ENCODE measurements at regions not wholly inside any gene's neighbourhood (a gene's known extent, or its start where the extent isn't known, plus 50 kb on each side); places are given as distances from the start of the nearest gene placed in this dataset.

GRCh38 chr13:107223867-107224266, 655.9 kb upstream of the ARGLU1 start:
- no peak for DNase-seq

- DNase-seq = no peak
These were observed 654.7 kb upstream of the ARGLU1 start for GRCh38 chr13:107222597-107222996.

GRCh38 chr13:107220245-107220644, 652.3 kb upstream of the ARGLU1 start:
- DNase-seq = no peak

GRCh38 chr13:107217251-107217650, 649.3 kb upstream of the ARGLU1 start:
- DNase-seq = peak; percentile 90

- peak; percentile 14 for DNase-seq
These were observed 648.3 kb upstream of the ARGLU1 start for GRCh38 chr13:107216046-107216755.

GRCh38 chr13:107211073-107211472, 643.1 kb upstream of the ARGLU1 start:
- peak; percentile 97 for DNase-seq

GRCh38 chr13:107210723-107211030, 642.7 kb upstream of the ARGLU1 start:
- DNase-seq = peak; percentile 99

- DNase-seq = no peak
These were observed 642.1 kb upstream of the ARGLU1 start for GRCh38 chr13:107209824-107210722.

GRCh38 chr13:107208889-107209288, 641.0 kb upstream of the ARGLU1 start:
- no peak for DNase-seq

GRCh38 chr13:107205318-107206104, 637.6 kb upstream of the ARGLU1 start:
- DNase-seq = peak; percentile 85

- no peak for DNase-seq
These were observed 635.4 kb upstream of the ARGLU1 start for GRCh38 chr13:107203146-107203847.

- no peak for DNase-seq
These were observed 634.6 kb upstream of the ARGLU1 start for GRCh38 chr13:107202371-107203023.

- no peak for DNase-seq
These were observed 632.6 kb upstream of the ARGLU1 start for GRCh38 chr13:107200491-107200890.

GRCh38 chr13:107192289-107192688, 624.4 kb upstream of the ARGLU1 start:
- no peak for DNase-seq

GRCh38 chr13:107190065-107190464, 622.1 kb upstream of the ARGLU1 start:
- DNase-seq = no peak

- DNase-seq = no peak
These were observed 618.0 kb upstream of the ARGLU1 start for GRCh38 chr13:107185889-107186288.

- DNase-seq = no peak
These were observed 602.5 kb upstream of the ARGLU1 start for GRCh38 chr13:107170270-107170931.

GRCh38 chr13:107157271-107157670, 589.3 kb upstream of the ARGLU1 start:
- no peak for DNase-seq

GRCh38 chr13:107144432-107144831, 576.5 kb upstream of the ARGLU1 start:
- no peak for DNase-seq

- DNase-seq = no peak
These were observed 573.8 kb upstream of the ARGLU1 start for GRCh38 chr13:107141767-107142166.

- DNase-seq = no peak
These were observed 571.1 kb upstream of the ARGLU1 start for GRCh38 chr13:107139006-107139405.

GRCh38 chr13:107138486-107138885, 570.5 kb upstream of the ARGLU1 start:
- no peak for DNase-seq
